ENCODE measurements at regions not wholly inside any gene's neighbourhood (a gene's known extent, or its start where the extent isn't known, plus 50 kb on each side); places are given as distances from the start of the nearest gene placed in this dataset.

GRCh38 chr12:124445826-124446225 lies 121.6 kb downstream of the NCOR2 start:
- no peak for DNase-seq (ENCODE audit: low read depth in 2 of 3, low spot score in 2 of 3)

- DNase-seq (ENCODE audit: low read depth in 2 of 3, low spot score in 2 of 3), result no peak
Measured at GRCh38 chr12:124445121-124445718, 122.2 kb downstream of the NCOR2 start.

GRCh38 chr12:124443931-124444712 lies 123.3 kb downstream of the NCOR2 start:
- no peak for DNase-seq (ENCODE audit: low read depth in 2 of 3, low spot score in 2 of 3)

- DNase-seq (ENCODE audit: low read depth in 2 of 3, low spot score in 2 of 3), result no peak
Measured at GRCh38 chr12:124442772-124443445, 124.5 kb downstream of the NCOR2 start.

- DNase-seq (ENCODE audit: low read depth in 2 of 3, low spot score in 2 of 3), result no peak
Measured at GRCh38 chr12:124442281-124442680, 125.1 kb downstream of the NCOR2 start.

- no peak for DNase-seq (ENCODE audit: low read depth in 2 of 3, low spot score in 2 of 3)
Measured at GRCh38 chr12:124441443-124442194, 125.8 kb downstream of the NCOR2 start.

- DNase-seq (ENCODE audit: low read depth in 2 of 3, low spot score in 2 of 3), result no peak
Measured at GRCh38 chr12:124440841-124441381, 126.5 kb downstream of the NCOR2 start.

GRCh38 chr12:124440031-124440626 lies 127.3 kb downstream of the NCOR2 start:
- no peak for DNase-seq (ENCODE audit: low read depth in 2 of 3, low spot score in 2 of 3)

- no peak for DNase-seq (ENCODE audit: low read depth in 2 of 3, low spot score in 2 of 3)
Measured at GRCh38 chr12:124438437-124439056, 128.9 kb downstream of the NCOR2 start.

GRCh38 chr12:124437617-124438436 lies 129.6 kb downstream of the NCOR2 start:
- DNase-seq (ENCODE audit: low read depth in 2 of 3, low spot score in 2 of 3), result no peak

- no peak for DNase-seq (ENCODE audit: low read depth in 2 of 3, low spot score in 2 of 3)
Measured at GRCh38 chr12:124437121-124437520, 130.3 kb downstream of the NCOR2 start.

GRCh38 chr12:124436366-124436765 lies 131.0 kb downstream of the NCOR2 start:
- DNase-seq (ENCODE audit: low read depth in 2 of 3, low spot score in 2 of 3), result no peak

GRCh38 chr12:124435806-124436345 lies 131.5 kb downstream of the NCOR2 start:
- no peak for DNase-seq (ENCODE audit: low read depth in 2 of 3, low spot score in 2 of 3)

- no peak for DNase-seq (ENCODE audit: low read depth in 2 of 3, low spot score in 2 of 3)
Measured at GRCh38 chr12:124434951-124435805, 132.2 kb downstream of the NCOR2 start.

- no peak for DNase-seq (ENCODE audit: low read depth in 2 of 3, low spot score in 2 of 3)
Measured at GRCh38 chr12:124434354-124434753, 133.1 kb downstream of the NCOR2 start.

GRCh38 chr12:124433879-124434278 lies 133.5 kb downstream of the NCOR2 start:
- DNase-seq (ENCODE audit: low read depth in 2 of 3, low spot score in 2 of 3), result no peak

GRCh38 chr12:124433147-124433874 lies 134.1 kb downstream of the NCOR2 start:
- no peak for DNase-seq (ENCODE audit: low read depth in 2 of 3, low spot score in 2 of 3)

GRCh38 chr12:124432376-124432775 lies 135.0 kb downstream of the NCOR2 start:
- no peak for DNase-seq (ENCODE audit: low read depth in 2 of 3, low spot score in 2 of 3)
